NT2/D1 (cell line): ENCODE measurements at regions not wholly inside any gene's neighbourhood (a gene's known extent, or its start where the extent isn't known, plus 50 kb on each side); places are given as distances from the start of the nearest gene placed in this dataset.

Source experiments
- SUZ12 ChIP-seq: IDR thresholded peaks from 2 replicates; pipeline ENCODE4 v1.6.1; 2011; ENCODE audit not compliant: insufficient read length, insufficient read depth; ENCODE audit errors: extremely low read depth
- YY1 ChIP-seq: IDR thresholded peaks from 2 replicates; pipeline ENCODE4 v1.6.1; 2011; ENCODE audit not compliant: insufficient read length, insufficient read depth
- ZNF274 ChIP-seq: IDR thresholded peaks from 2 replicates; pipeline ENCODE4 v1.6.1; 2011; ENCODE audit warnings: mild to moderate bottlenecking, low read depth, low read length

DNA sequence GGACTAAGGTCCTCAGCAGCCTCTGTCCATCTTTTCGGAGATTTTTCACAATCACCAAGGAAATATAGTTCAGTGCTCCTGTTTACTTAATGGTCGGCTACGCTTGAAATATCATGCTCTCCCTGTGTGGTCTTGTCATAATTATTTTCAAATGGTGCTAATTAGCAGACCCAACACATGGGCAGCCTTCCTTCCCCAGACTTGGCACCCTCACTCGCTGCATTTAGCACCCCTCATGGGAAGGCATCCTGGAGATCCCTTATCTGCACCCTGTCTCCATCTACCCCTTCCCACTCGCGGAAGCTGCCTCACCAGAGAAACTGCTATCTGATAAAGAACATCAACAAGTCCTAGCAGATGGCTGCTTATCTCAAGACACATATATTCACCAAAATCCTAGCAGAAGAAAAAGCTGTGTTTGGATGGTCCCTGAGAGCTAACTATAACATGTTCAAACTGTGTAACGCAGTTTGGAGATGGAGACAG lies 131.0 kb upstream of the ESR1 start:
- TF ChIP-seq ZNF274 = no peak
- no peak for TF ChIP-seq YY1
- no peak for TF ChIP-seq SUZ12
